ENCODE measurements at regions not wholly inside any gene's neighbourhood (a gene's known extent, or its start where the extent isn't known, plus 50 kb on each side); places are given as distances from the start of the nearest gene placed in this dataset.

GRCh38 chr15:36136049-36136448 lies 443.4 kb upstream of the CDIN1 start:
- no peak for DNase-seq
- intact Hi-C loops (cut with DNase I; ENCODE audit: low total_unique reads): no loop called here
- WGBS, 5 donors: 71 to 91% (median 81%) methylated on average over 2 of the region's 2 CpGs
- Histone ChIP-seq H3K4me1 (peaks cover 0 to 4% (median 0%) of the 10 kb centered on the region in 4 donors), H3K36me3 (no peaks in the 10 kb centered on the region), H3K27me3 (no peaks in the 10 kb centered on the region), H3K4me3 (no peak overlapping the region), H3K27ac (no peak overlapping the region), H3K9me3 (peaks cover 0 to 11% (median 4%) of the 10 kb centered on the region in 4 donors)
- TF ChIP-seq POLR2A (IDR thresholded peaks at IDR 0.05): no peak
- TF ChIP-seq EP300 (IDR thresholded peaks at IDR 0.05): no peak
- no peak for TF ChIP-seq POLR2AphosphoS5 (IDR thresholded peaks at IDR 0.05)
- no peak for TF ChIP-seq CTCF (IDR thresholded peaks at IDR 0.05)

GRCh38 chr15:36152936-36153335 lies 426.5 kb upstream of the CDIN1 start:
- H3K27me3 ChIP-seq: no peaks in the 10 kb centered on the region
- H3K9me3 ChIP-seq: peaks cover 0 to 16% (median 5%) of the 10 kb centered on the region in 4 donors
- no peak for TF ChIP-seq CTCF (IDR thresholded peaks at IDR 0.05)
- no peak for TF ChIP-seq POLR2AphosphoS5 (IDR thresholded peaks at IDR 0.05)
- TF ChIP-seq EP300 (IDR thresholded peaks at IDR 0.05): no peak
- no peak for TF ChIP-seq POLR2A (IDR thresholded peaks at IDR 0.05)
- DNase-seq: no peak
- H3K4me3 ChIP-seq: no peak overlapping the region
- intact Hi-C loops (cut with DNase I; ENCODE audit: low total_unique reads): no loop called here
- no peak overlapping the region for H3K27ac ChIP-seq
- no peaks in the 10 kb centered on the region for H3K4me1 ChIP-seq
- no peaks in the 10 kb centered on the region for H3K36me3 ChIP-seq

GRCh38 chr15:36156879-36157427 lies 422.5 kb upstream of the CDIN1 start:
- WGBS, 5 donors: 17 to 71% (median 58%) methylated on average over 1 of the region's 1 CpG
- Histone ChIP-seq H3K9me3 (no peaks in the 10 kb centered on the region), H3K4me3 (no peak overlapping the region), H3K36me3 (no peaks in the 10 kb centered on the region), H3K27me3 (no peaks in the 10 kb centered on the region), H3K4me1 (no peaks in the 10 kb centered on the region), H3K27ac (peak overlapping the region in 1 of 5 donors; percentile 14)
- intact Hi-C loops (cut with DNase I; ENCODE audit: low total_unique reads): no loop called here
- DNase-seq: peak in 1 of 2 donors; percentile 28
- no peak for TF ChIP-seq CTCF (IDR thresholded peaks at IDR 0.05)
- TF ChIP-seq POLR2A (IDR thresholded peaks at IDR 0.05): no peak
- TF ChIP-seq POLR2AphosphoS5 (IDR thresholded peaks at IDR 0.05): peak in 1 of 3 donors; percentile 5

- WGBS, 5 donors: 70 to 83% (median 81%) methylated on average over 1 of the region's 1 CpG
- Histone ChIP-seq H3K4me3 (no peak overlapping the region), H3K27ac (no peak overlapping the region), H3K4me1 (no peaks in the 10 kb centered on the region), H3K27me3 (no peaks in the 10 kb centered on the region), H3K36me3 (no peaks in the 10 kb centered on the region), H3K9me3 (peaks cover 0 to 5% (median 0%) of the 10 kb centered on the region in 4 donors)
- intact Hi-C loops (cut with DNase I; ENCODE audit: low total_unique reads): no loop called here
- TF ChIP-seq POLR2AphosphoS5 (IDR thresholded peaks at IDR 0.05) (no peak), CTCF (IDR thresholded peaks at IDR 0.05) (no peak), POLR2A (IDR thresholded peaks at IDR 0.05) (no peak), EP300 (IDR thresholded peaks at IDR 0.05) (no peak)
- DNase-seq: no peak
Observed at GRCh38 chr15:36160351-36160750, 419.1 kb upstream of the CDIN1 start.
